WTC11 (cell line): ENCODE measurements at regions not wholly inside any gene's neighbourhood (a gene's known extent, or its start where the extent isn't known, plus 50 kb on each side); places are given as distances from the start of the nearest gene placed in this dataset.

Experiments used
- ATAC-seq: fragments of 200-7000 bp; cut with Tn5 transposase; 2 replicates; pipeline ENCODE4 v1.10.0; 2021; ENCODE audit warnings: mild to moderate bottlenecking, moderate library complexity
- CTCF ChIA-PET: fragments of 300-600 bp; sonication (Branson Sonifier 250); formaldehyde crosslinking; loops from one replicate; lab custom pipeline; 2021; ENCODE audit warnings: antibody characterized with exemption; lab: Charles Lee
- POLR2A ChIA-PET: fragments of 350-600 bp; sonication (Branson Sonifier 250); formaldehyde crosslinking; loops from one replicate; lab custom pipeline; 2021; ENCODE audit warnings: antibody characterized with exemption; lab: Charles Lee
- DNase-seq: peaks from one replicate; pipeline ENCODE4 v3.0.0; 2021; ENCODE audit warnings: low spot score
- H3K27ac Mint-ChIP-seq: 2 replicates; pipeline ENCODE4 v1.8.0; 2021; ENCODE audit warnings: mixed read lengths
- H3K27me3 Mint-ChIP-seq: 2 replicates; pipeline ENCODE4 v1.8.0; 2021; ENCODE audit warnings: low read depth, mild to moderate bottlenecking, moderate library complexity, mixed read lengths
- H3K36me3 Mint-ChIP-seq: 2 replicates; pipeline ENCODE4 v1.8.0; 2021; ENCODE audit warnings: mixed read lengths
- H3K4me1 Mint-ChIP-seq: 2 replicates; pipeline ENCODE4 v1.8.0; 2022; ENCODE audit warnings: mixed read lengths
- H3K4me3 Mint-ChIP-seq: 2 replicates; pipeline ENCODE4 v1.8.0; 2021; ENCODE audit warnings: mild to moderate bottlenecking, moderate library complexity, mixed read lengths
- H3K9me3 Mint-ChIP-seq: 2 replicates; pipeline ENCODE4 v1.8.0; 2021; ENCODE audit warnings: mixed read lengths
- CBFB ChIP-seq: sonication (generic); formaldehyde crosslinking; IDR thresholded peaks from 2 replicates; pipeline ENCODE4 v1.8.1; 2022; ENCODE audit warnings: mild to moderate bottlenecking, low read depth, missing genetic modification reagents
- FOXK1 ChIP-seq: sonication (generic); formaldehyde crosslinking; IDR thresholded peaks from 2 replicates; pipeline ENCODE4 v1.8.0; 2022; ENCODE audit warnings: mild to moderate bottlenecking, moderate library complexity, missing genetic modification reagents
- HMGA2 ChIP-seq: fragments of 250-450 bp; sonication (Bioruptor Pico); IDR thresholded peaks from 2 replicates; pipeline ENCODE4 v1.4.0; 2021; ENCODE audit warnings: mild to moderate bottlenecking, moderate library complexity
- NFE2L1 ChIP-seq: sonication (generic); formaldehyde crosslinking; IDR thresholded peaks from 2 replicates; pipeline ENCODE4 v1.8.1; 2023; ENCODE audit warnings: missing genetic modification reagents
- RELA ChIP-seq: sonication (generic); formaldehyde crosslinking; IDR thresholded peaks from 2 replicates; pipeline ENCODE4 v1.8.1; 2022; ENCODE audit warnings: missing genetic modification reagents, mild to moderate bottlenecking, borderline replicate concordance
- TEAD4 ChIP-seq: sonication (generic); formaldehyde crosslinking; IDR thresholded peaks from 2 replicates; pipeline ENCODE4 v1.8.0; 2022; ENCODE audit warnings: mild to moderate bottlenecking, missing genetic modification reagents
- ZNF121 ChIP-seq: sonication (generic); formaldehyde crosslinking; IDR thresholded peaks from 2 replicates; pipeline ENCODE4 v1.8.0; 2023; ENCODE audit warnings: missing genetic modification reagents
- ZNF263 ChIP-seq: sonication (generic); formaldehyde crosslinking; IDR thresholded peaks from 2 replicates; pipeline ENCODE4 v1.8.1; 2022; ENCODE audit warnings: low read depth, mild to moderate bottlenecking, moderate library complexity, missing genetic modification reagents
- ZNF317 ChIP-seq: sonication (generic); formaldehyde crosslinking; IDR thresholded peaks from 2 replicates; pipeline ENCODE4 v1.8.1; 2023; ENCODE audit warnings: low read depth, mild to moderate bottlenecking, moderate library complexity, missing genetic modification reagents, borderline replicate concordance
- TF ChIP-seq, protein P1 (sequence below): sonication (generic); formaldehyde crosslinking; IDR thresholded peaks from 2 replicates; pipeline ENCODE4 v1.8.1; 2022; ENCODE audit warnings: low read depth, missing genetic modification reagents, borderline replicate concordance
- TF ChIP-seq, protein P2 (sequence below): sonication (generic); formaldehyde crosslinking; IDR thresholded peaks from 2 replicates; pipeline ENCODE4 v1.8.0; 2023; ENCODE audit warnings: mild to moderate bottlenecking, missing genetic modification reagents
- TF ChIP-seq, protein P3 (sequence below): sonication (generic); formaldehyde crosslinking; IDR thresholded peaks from 2 replicates; pipeline ENCODE4 v1.8.1; 2022; ENCODE audit warnings: mild to moderate bottlenecking, moderate library complexity, missing genetic modification reagents
- TF ChIP-seq, protein P4 (sequence below): sonication (generic); formaldehyde crosslinking; IDR thresholded peaks from 2 replicates; pipeline ENCODE4 v1.8.1; 2023; ENCODE audit warnings: mild to moderate bottlenecking, missing genetic modification reagents, moderate library complexity
- TF ChIP-seq, protein P5 (sequence below): sonication (generic); formaldehyde crosslinking; IDR thresholded peaks from 2 replicates; pipeline ENCODE4 v1.8.0; 2022; ENCODE audit warnings: mild to moderate bottlenecking, missing genetic modification reagents
- TF ChIP-seq, protein P6 (sequence below): fragments of 250-450 bp; sonication (Bioruptor Pico); IDR thresholded peaks from 2 replicates; pipeline ENCODE4 v2.1.2; 2022; ENCODE audit warnings: mild to moderate bottlenecking, moderate library complexity
- TF ChIP-seq, protein P7 (sequence below): sonication (generic); formaldehyde crosslinking; IDR thresholded peaks from 2 replicates; pipeline ENCODE4 v1.8.1; 2023; ENCODE audit warnings: mild to moderate bottlenecking, missing genetic modification reagents

DNA sequence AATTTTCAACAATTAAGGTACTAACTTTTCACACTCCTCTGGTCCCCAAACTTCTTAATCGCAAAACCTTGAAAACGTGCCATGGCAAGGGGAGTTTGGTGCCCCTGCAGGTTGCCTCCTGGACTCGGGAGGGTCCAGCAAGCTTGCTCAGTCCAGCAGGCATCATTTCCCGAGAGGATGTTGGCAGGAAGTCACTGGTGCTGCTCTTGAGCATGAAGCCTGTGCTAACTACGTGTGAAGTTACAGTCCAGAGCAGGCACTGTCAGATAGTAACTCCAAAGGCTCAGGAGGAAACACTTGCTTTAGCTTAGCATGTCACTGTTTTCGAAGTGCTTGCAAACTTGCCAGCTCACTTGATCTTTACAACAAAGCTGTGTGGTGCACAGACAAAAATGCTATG lies 215.4 kb downstream of the MYCN start:
- no peaks in the 10 kb centered on the region for H3K9me3 Mint-ChIP-seq
- no peak for ATAC-seq
- 0 out of 2 replicates have a peak, but pooled peaks cover 4% of the 10 kb centered on the region for H3K4me1 Mint-ChIP-seq
- H3K4me3 Mint-ChIP-seq: no peak overlapping the region
- TF ChIP-seq, protein P1, sequence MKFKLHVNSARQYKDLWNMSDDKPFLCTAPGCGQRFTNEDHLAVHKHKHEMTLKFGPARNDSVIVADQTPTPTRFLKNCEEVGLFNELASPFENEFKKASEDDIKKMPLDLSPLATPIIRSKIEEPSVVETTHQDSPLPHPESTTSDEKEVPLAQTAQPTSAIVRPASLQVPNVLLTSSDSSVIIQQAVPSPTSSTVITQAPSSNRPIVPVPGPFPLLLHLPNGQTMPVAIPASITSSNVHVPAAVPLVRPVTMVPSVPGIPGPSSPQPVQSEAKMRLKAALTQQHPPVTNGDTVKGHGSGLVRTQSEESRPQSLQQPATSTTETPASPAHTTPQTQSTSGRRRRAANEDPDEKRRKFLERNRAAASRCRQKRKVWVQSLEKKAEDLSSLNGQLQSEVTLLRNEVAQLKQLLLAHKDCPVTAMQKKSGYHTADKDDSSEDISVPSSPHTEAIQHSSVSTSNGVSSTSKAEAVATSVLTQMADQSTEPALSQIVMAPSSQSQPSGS (CRISPR knock-in tag): no peak
- TF ChIP-seq CBFB (CRISPR knock-in tag) (no peak), FOXK1 (CRISPR knock-in tag) (no peak), ZNF263 (no peak), ZNF121 (no peak), HMGA2 (CRISPR knock-in tag) (no peak), TEAD4 (CRISPR knock-in tag) (no peak), RELA (no peak), ZNF317 (CRISPR knock-in tag) (no peak), NFE2L1 (CRISPR knock-in tag) (no peak)
- TF ChIP-seq, protein P2, sequence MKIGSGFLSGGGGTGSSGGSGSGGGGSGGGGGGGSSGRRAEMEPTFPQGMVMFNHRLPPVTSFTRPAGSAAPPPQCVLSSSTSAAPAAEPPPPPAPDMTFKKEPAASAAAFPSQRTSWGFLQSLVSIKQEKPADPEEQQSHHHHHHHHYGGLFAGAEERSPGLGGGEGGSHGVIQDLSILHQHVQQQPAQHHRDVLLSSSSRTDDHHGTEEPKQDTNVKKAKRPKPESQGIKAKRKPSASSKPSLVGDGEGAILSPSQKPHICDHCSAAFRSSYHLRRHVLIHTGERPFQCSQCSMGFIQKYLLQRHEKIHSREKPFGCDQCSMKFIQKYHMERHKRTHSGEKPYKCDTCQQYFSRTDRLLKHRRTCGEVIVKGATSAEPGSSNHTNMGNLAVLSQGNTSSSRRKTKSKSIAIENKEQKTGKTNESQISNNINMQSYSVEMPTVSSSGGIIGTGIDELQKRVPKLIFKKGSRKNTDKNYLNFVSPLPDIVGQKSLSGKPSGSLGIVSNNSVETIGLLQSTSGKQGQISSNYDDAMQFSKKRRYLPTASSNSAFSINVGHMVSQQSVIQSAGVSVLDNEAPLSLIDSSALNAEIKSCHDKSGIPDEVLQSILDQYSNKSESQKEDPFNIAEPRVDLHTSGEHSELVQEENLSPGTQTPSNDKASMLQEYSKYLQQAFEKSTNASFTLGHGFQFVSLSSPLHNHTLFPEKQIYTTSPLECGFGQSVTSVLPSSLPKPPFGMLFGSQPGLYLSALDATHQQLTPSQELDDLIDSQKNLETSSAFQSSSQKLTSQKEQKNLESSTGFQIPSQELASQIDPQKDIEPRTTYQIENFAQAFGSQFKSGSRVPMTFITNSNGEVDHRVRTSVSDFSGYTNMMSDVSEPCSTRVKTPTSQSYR: no peak
- TF ChIP-seq, protein P3, sequence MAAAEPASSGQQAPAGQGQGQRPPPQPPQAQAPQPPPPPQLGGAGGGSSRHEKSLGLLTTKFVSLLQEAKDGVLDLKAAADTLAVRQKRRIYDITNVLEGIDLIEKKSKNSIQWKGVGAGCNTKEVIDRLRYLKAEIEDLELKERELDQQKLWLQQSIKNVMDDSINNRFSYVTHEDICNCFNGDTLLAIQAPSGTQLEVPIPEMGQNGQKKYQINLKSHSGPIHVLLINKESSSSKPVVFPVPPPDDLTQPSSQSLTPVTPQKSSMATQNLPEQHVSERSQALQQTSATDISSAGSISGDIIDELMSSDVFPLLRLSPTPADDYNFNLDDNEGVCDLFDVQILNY: no peak
- TF ChIP-seq, protein P4, sequence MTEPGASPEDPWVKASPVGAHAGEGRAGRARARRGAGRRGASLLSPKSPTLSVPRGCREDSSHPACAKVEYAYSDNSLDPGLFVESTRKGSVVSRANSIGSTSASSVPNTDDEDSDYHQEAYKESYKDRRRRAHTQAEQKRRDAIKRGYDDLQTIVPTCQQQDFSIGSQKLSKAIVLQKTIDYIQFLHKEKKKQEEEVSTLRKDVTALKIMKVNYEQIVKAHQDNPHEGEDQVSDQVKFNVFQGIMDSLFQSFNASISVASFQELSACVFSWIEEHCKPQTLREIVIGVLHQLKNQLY: no peak
- TF ChIP-seq, protein P5, sequence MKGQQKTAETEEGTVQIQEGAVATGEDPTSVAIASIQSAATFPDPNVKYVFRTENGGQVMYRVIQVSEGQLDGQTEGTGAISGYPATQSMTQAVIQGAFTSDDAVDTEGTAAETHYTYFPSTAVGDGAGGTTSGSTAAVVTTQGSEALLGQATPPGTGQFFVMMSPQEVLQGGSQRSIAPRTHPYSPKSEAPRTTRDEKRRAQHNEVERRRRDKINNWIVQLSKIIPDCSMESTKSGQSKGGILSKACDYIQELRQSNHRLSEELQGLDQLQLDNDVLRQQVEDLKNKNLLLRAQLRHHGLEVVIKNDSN (CRISPR knock-in tag): no peak
- TF ChIP-seq, protein P6, sequence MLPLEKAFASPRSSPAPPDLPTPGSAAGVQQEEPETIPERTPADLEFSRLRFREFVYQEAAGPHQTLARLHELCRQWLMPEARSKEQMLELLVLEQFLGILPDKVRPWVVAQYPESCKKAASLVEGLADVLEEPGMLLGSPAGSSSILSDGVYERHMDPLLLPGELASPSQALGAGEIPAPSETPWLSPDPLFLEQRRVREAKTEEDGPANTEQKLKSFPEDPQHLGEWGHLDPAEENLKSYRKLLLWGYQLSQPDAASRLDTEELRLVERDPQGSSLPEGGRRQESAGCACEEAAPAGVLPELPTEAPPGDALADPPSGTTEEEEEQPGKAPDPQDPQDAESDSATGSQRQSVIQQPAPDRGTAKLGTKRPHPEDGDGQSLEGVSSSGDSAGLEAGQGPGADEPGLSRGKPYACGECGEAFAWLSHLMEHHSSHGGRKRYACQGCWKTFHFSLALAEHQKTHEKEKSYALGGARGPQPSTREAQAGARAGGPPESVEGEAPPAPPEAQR: no peak
- TF ChIP-seq, protein P7, sequence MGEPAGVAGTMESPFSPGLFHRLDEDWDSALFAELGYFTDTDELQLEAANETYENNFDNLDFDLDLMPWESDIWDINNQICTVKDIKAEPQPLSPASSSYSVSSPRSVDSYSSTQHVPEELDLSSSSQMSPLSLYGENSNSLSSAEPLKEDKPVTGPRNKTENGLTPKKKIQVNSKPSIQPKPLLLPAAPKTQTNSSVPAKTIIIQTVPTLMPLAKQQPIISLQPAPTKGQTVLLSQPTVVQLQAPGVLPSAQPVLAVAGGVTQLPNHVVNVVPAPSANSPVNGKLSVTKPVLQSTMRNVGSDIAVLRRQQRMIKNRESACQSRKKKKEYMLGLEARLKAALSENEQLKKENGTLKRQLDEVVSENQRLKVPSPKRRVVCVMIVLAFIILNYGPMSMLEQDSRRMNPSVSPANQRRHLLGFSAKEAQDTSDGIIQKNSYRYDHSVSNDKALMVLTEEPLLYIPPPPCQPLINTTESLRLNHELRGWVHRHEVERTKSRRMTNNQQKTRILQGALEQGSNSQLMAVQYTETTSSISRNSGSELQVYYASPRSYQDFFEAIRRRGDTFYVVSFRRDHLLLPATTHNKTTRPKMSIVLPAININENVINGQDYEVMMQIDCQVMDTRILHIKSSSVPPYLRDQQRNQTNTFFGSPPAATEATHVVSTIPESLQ (CRISPR knock-in tag): no peak
- H3K27me3 Mint-ChIP-seq: no peaks in the 10 kb centered on the region
- POLR2A ChIA-PET: interaction anchor here (0.6 to 0.9 kb wide), 2 partner anchors 51 to 521 kb away, joined by 3 to 6 read pairs; no protein-coding TSS in a partner anchor
- CTCF ChIA-PET: interaction anchor here (1.9 kb wide), 1 partner anchor 216 kb away, joined by 5 read pairs; no protein-coding TSS in a partner anchor
- no peak for DNase-seq
- no peaks in the 10 kb centered on the region for H3K36me3 Mint-ChIP-seq
- H3K27ac Mint-ChIP-seq: no peak overlapping the region
